SK-N-MC (cell line): ENCODE measurements at regions not wholly inside any gene's neighbourhood (a gene's known extent, or its start where the extent isn't known, plus 50 kb on each side); places are given as distances from the start of the nearest gene placed in this dataset.

ENCODE experiments used
- EZH2 ChIP-seq: fragments of 200-600 bp; sonication (generic); IDR thresholded peaks from one replicate; pipeline ENCODE4 v1.6.1; 2017; ENCODE audit warnings: antibody characterized with exemption
- POLR2AphosphoS5 ChIP-seq: IDR thresholded peaks from 2 replicates; pipeline ENCODE4 v1.6.1; 2012; ENCODE audit warnings: mild to moderate bottlenecking, low read depth, low read length, borderline replicate concordance

DNA sequence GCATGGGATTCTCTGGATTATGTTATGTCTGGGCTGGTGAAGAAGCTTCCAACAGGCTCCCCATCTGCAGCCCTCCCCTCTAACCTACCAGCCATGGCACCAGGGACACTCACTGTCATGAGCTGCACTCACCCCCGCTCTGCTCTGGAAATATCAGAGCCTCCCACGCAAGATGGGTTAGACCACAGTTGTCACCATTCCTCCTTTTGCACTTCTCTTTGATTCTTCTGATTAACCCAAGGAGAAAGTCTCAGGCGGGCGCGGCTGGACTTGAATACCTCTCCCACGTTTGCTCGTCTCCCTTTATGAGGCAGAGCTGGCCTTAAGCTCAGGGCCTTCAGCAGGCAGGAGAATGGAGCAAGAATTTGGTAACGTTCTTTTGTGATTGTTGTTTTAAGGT, 128.1 kb downstream of the CEBPB start:
- TF ChIP-seq EZH2 = no peak
- TF ChIP-seq POLR2AphosphoS5 = no peak
